HepG2 (cell line): ENCODE measurements at regions not wholly inside any gene's neighbourhood (a gene's known extent, or its start where the extent isn't known, plus 50 kb on each side); places are given as distances from the start of the nearest gene placed in this dataset.

Source experiments
- ATAC-seq: fragments of 200-7000 bp; cut with Tn5 transposase; 3 replicates; pipeline ENCODE4 v1.9.1; 2020; ENCODE audit warnings: mild to moderate bottlenecking, moderate library complexity
- BruUV-seq: library from RNA; stranded (reverse); fragments of 400-500 nt; replicated peaks from 2 replicates; lab custom pipeline; 2021; lab: Mats Ljungman, UMichigan
- CTCF ChIA-PET: fragments of 300-600 bp; formaldehyde crosslinking; extraction: SDS; loops from one replicate; lab custom pipeline; 2021; ENCODE audit warnings: low total read pairs, inconsistent platforms, low intra/inter-chr PET ratio; lab: Yijun Ruan, JAX
- POLR2A ChIA-PET: fragments of 350-600 bp; sonication (Branson Sonifier 250); formaldehyde crosslinking; loops from one replicate; lab custom pipeline; 2020; ENCODE audit warnings: antibody characterized with exemption, inconsistent platforms; lab: Yijun Ruan, JAX
- DNase-seq: peaks from one replicate; pipeline ENCODE4 v3.0.0-alpha.2; 2015; ENCODE audit warnings: low spot score
- FAIRE-seq: peaks from 3 replicates; lab custom pipeline; 2011; peaks lifted over from hg19 to GRCh38; lab: Jason Lieb, UNC
- H2AFZ ChIP-seq: one replicate; pipeline ENCODE4 v1.6.1; 2011; ENCODE audit warnings: low read length, inconsistent platforms
- H3K27ac ChIP-seq: fragments of 300-600 bp; 3 replicates; pipeline ENCODE4 v1.8.0; 2011; ENCODE audit warnings: mixed run types, mild to moderate bottlenecking, mixed read lengths, low read length, inconsistent platforms; ENCODE audit not compliant: insufficient read depth; ENCODE audit errors: extremely low read length
- H3K27me3 ChIP-seq, 2 experiments: fragments of 200-600 bp in 1 of 2; 2 replicates in 1 of 2; 3 replicates in 1 of 2; pipeline versions ENCODE4 v1.6.0 to v1.8.0; 2011; ENCODE audit warnings: low read length in 2 of 2, mild to moderate bottlenecking in 2 of 2, moderate library complexity in 2 of 2, inconsistent platforms in 1 of 2; ENCODE audit not compliant: insufficient read depth in 2 of 2, control insufficient read depth in 1 of 2
- H3K36me3 ChIP-seq, 2 experiments: fragments of 200-600 bp in 1 of 2; replicated peaks in 1 of 2; 2 replicates in 1 of 2; 3 replicates in 1 of 2; pipeline versions ENCODE4 v1.5.1 to v1.8.0; 2011; ENCODE audit warnings: low read length in 2 of 2, inconsistent platforms in 1 of 2; ENCODE audit not compliant: insufficient read depth in 2 of 2, control insufficient read depth in 1 of 2
- H3K4me1 ChIP-seq: 2 replicates; pipeline ENCODE4 v1.5.1; 2012; ENCODE audit warnings: low read length, inconsistent platforms; ENCODE audit not compliant: insufficient read depth
- H3K4me2 ChIP-seq: 2 replicates; pipeline ENCODE4 v1.6.0; 2011; ENCODE audit warnings: low read depth, low read length, inconsistent platforms
- H3K4me3 ChIP-seq, 3 experiments: fragments of 200-600 bp in 1 of 3; sonication (generic), shearing (Covaris generic) in 1 of 3; replicated peaks in 1 of 3; 2 replicates each; pipeline ENCODE4 v1.5.1; 2011 to 2016; ENCODE audit warnings: low read length in 3 of 3, inconsistent platforms in 2 of 3, low read depth in 2 of 3, mild to moderate bottlenecking in 2 of 3, control low read depth in 1 of 3, mixed read lengths in 1 of 3; ENCODE audit not compliant: insufficient read depth in 1 of 3
- H3K79me2 ChIP-seq: one replicate; pipeline ENCODE4 v1.6.1; 2011; ENCODE audit warnings: low read length, inconsistent platforms; ENCODE audit not compliant: insufficient read depth
- H3K9ac ChIP-seq: 2 replicates; pipeline ENCODE4 v1.6.0; 2011; ENCODE audit warnings: mild to moderate bottlenecking, low read depth, low read length, inconsistent platforms; ENCODE audit not compliant: insufficient read depth
- H3K9me3 ChIP-seq: 2 replicates; pipeline ENCODE4 v1.5.1; 2012; ENCODE audit warnings: mild to moderate bottlenecking, low read length
- H4K20me1 ChIP-seq: 2 replicates; pipeline ENCODE4 v1.6.0; 2011; ENCODE audit warnings: inconsistent platforms, mild to moderate bottlenecking, low read length, moderate library complexity; ENCODE audit not compliant: insufficient read depth
- WGBS: methylation state at CpG from one replicate; pipeline ENCODE4 v1.1.6; 2017; ENCODE audit warnings: low lambda C conversion rate; 5-methylcytosine and 5-hydroxymethylcytosine counted together
- in situ Hi-C: cut with HindIII; loops from 2 replicates; pipeline ENCODE4 v1.10.0; 2017; ENCODE audit warnings: low pct_unique_long_range_greater_than_20kb; ENCODE audit not compliant: extremely low pct_ligation_motif_present
- intact Hi-C: fragments of 100-400 bp; cut with micrococcal nuclease; formaldehyde crosslinking; loops from one replicate; pipeline ENCODE4 v1.10.0; 2022; ENCODE audit not compliant: unreplicated experiment
- TF ChIP-seq, protein P1 (sequence below), 2 experiments: sonication (generic) in 1 of 2; formaldehyde crosslinking in 1 of 2; IDR thresholded peaks; 2 replicates each; pipeline versions ENCODE4 v1.5.1 to v1.6.1; 2011 to 2020; ENCODE audit warnings: borderline replicate concordance in 1 of 2, low read depth in 1 of 2, low read length in 1 of 2, mild to moderate bottlenecking in 1 of 2, missing genetic modification reagents in 1 of 2, moderate library complexity in 1 of 2
- TF ChIP-seq, protein P2 (sequence below): conservative IDR thresholded peaks from 2 replicates; pipeline ENCODE4 v1.6.1; 2018; ENCODE audit warnings: missing genetic modification reagents

DNA sequence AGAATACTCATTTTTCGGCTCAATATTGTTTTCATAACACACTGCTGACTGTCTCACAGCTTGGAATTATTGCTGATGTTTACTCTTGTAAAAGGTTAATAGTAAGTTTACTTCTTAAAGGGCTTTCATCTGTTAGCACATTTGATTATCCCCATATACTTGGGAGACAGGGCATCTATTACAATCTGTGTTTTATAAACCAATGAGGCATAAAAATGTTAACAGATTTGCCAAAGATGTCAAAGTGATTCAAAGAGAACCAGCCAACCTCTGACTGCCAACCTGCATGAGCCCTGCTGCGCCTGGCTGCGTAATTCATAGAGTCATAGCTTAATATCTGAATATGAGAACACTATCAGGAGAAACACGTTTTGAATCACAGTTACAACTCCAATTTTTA, 665.6 kb downstream of the TRIML1 start (continued):
- TF ChIP-seq, protein P1, sequence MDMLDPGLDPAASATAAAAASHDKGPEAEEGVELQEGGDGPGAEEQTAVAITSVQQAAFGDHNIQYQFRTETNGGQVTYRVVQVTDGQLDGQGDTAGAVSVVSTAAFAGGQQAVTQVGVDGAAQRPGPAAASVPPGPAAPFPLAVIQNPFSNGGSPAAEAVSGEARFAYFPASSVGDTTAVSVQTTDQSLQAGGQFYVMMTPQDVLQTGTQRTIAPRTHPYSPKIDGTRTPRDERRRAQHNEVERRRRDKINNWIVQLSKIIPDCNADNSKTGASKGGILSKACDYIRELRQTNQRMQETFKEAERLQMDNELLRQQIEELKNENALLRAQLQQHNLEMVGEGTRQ (IDR thresholded peaks at IDR 0.05; ENCODE audit: low read depth, low read length), result no peak
- TF ChIP-seq, protein P1 (CRISPR knock-in tag; IDR thresholded peaks at IDR 0.05; ENCODE audit: borderline replicate concordance), result no peak

DNA sequence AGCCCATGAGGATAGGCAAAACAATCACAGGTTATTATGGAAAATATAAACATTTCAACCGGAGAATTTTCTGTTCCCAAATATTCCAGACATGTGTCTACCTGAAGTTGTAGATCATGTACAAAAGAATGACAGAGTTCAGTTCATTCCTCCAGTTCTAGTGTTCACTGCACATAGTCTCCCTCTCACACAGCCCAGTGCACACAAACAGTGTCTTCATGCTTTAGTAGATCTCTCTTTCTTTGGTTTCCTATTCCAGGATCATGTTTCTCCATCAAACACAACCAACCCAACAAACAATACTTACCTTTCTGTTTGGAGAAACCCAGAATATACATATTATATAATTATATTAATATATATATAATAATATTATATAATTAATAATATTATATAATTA, 671.9 kb downstream of the TRIML1 start:
- no peaks in the 10 kb centered on the region for H3K4me1 ChIP-seq
- no peak overlapping the region for H2AFZ ChIP-seq
- FAIRE-seq (no peak), ATAC-seq (no peak), DNase-seq (no peak)
- no peak overlapping the region for H3K27ac ChIP-seq
- peaks cover 16% of the 10 kb centered on the region; the same call in 1 of the 2 replicates for H3K9me3 ChIP-seq
- CTCF ChIA-PET, result no interaction called here
- POLR2A ChIA-PET, result no interaction called here
- no peaks in the 10 kb centered on the region for H3K36me3 ChIP-seq
- TF ChIP-seq, protein P2, sequence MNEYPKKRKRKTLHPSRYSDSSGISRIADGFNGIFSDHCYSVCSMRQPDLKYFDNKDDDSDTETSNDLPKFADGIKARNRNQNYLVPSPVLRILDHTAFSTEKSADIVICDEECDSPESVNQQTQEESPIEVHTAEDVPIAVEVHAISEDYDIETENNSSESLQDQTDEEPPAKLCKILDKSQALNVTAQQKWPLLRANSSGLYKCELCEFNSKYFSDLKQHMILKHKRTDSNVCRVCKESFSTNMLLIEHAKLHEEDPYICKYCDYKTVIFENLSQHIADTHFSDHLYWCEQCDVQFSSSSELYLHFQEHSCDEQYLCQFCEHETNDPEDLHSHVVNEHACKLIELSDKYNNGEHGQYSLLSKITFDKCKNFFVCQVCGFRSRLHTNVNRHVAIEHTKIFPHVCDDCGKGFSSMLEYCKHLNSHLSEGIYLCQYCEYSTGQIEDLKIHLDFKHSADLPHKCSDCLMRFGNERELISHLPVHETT (CRISPR knock-in tag), result no peak
- H4K20me1 ChIP-seq, result no peaks in the 10 kb centered on the region
- H3K27me3 ChIP-seq, result no peaks in the 10 kb centered on the region
- intact Hi-C loops (no loop called here), in situ Hi-C loops (no loop called here)
- BruUV-seq, result no TSS peak
- WGBS, result 4% methylated on average over 1 of the region's 1 CpG
- H3K79me2 ChIP-seq, result no peaks in the 10 kb centered on the region
- no peak overlapping the region for H3K9ac ChIP-seq
- no peak overlapping the region for H3K4me2 ChIP-seq
- H3K4me3 ChIP-seq, result no peak overlapping the region
